Esophagus muscularis mucosa (tissue), 4 donors: ENCODE measurements at regions not wholly inside any gene's neighbourhood (a gene's known extent, or its start where the extent isn't known, plus 50 kb on each side); places are given as distances from the start of the nearest gene placed in this dataset.

ENCODE experiments used
- DNase-seq: peaks from one replicate; pipeline ENCODE4 v3.0.0-alpha.2; 2017; ENCODE audit errors: extremely low spot score
- H3K27ac ChIP-seq, 4 donors: fragments of 200-600 bp; sonication (generic); replicated peaks in 1 of 4; 1 replicate in 3 of 4; 2 replicates in 1 of 4; pipeline ENCODE4 v1.5.1; 2016 to 2019; ENCODE audit warnings: mild to moderate bottlenecking in 1 of 4
- H3K27me3 ChIP-seq, 4 donors: fragments of 200-600 bp; sonication (generic); one replicate each; pipeline versions ENCODE4 v1.5.1 to v1.6.0; 2016 to 2019
- H3K36me3 ChIP-seq, 4 donors: fragments of 200-600 bp; sonication (generic); one replicate each; pipeline ENCODE4 v1.5.1; 2016 to 2019
- H3K4me1 ChIP-seq, 4 donors: fragments of 200-600 bp; sonication (generic); one replicate each; pipeline ENCODE4 v1.5.1; 2016 to 2019
- H3K4me3 ChIP-seq, 4 donors: fragments of 200-600 bp; sonication (generic); 1 replicate in 2 of 4; 2 replicates in 2 of 4; pipeline ENCODE4 v1.5.1; 2016 to 2019; ENCODE audit warnings: mild to moderate bottlenecking in 4 of 4, moderate library complexity in 1 of 4
- H3K9me3 ChIP-seq, 4 donors: fragments of 200-600 bp; sonication (generic); 1 replicate in 3 of 4; 2 replicates in 1 of 4; pipeline ENCODE4 v1.5.1; 2016 to 2019
- EP300 ChIP-seq: sonication (generic); formaldehyde crosslinking; IDR thresholded peaks from one replicate; pipeline ENCODE4 v1.6.1; 2017; ENCODE audit warnings: antibody characterized with exemption
- POLR2A ChIP-seq: fragments of 450-650 bp; IDR thresholded peaks from one replicate; pipeline ENCODE4 v1.6.1; 2017; ENCODE audit warnings: antibody characterized with exemption, moderate library complexity, mild to moderate bottlenecking, low read depth
- POLR2AphosphoS5 ChIP-seq, 2 donors: sonication (generic); formaldehyde crosslinking; IDR thresholded peaks; one replicate each; pipeline ENCODE4 v1.6.1; 2017; ENCODE audit warnings: antibody characterized with exemption in 2 of 2
- WGBS: methylation state at CpG from one replicate; pipeline ENCODE4 v1.1.5; 2018; 5-methylcytosine and 5-hydroxymethylcytosine counted together
- intact Hi-C: fragments of 100-400 bp; cut with DNase I; formaldehyde crosslinking; loops from one replicate; pipeline ENCODE4 v1.15.1; 2023
- TF ChIP-seq, protein P1 (sequence below), 3 experiments: fragments of 200-600 bp in 2 of 3; fragments of 450-650 bp in 1 of 3; sonication (generic) in 2 of 3; IDR thresholded peaks; one replicate each; pipeline ENCODE4 v1.5.1; 2017 to 2019; ENCODE audit warnings: antibody characterized with exemption in 3 of 3, mild to moderate bottlenecking in 2 of 3, moderate library complexity in 1 of 3

DNA sequence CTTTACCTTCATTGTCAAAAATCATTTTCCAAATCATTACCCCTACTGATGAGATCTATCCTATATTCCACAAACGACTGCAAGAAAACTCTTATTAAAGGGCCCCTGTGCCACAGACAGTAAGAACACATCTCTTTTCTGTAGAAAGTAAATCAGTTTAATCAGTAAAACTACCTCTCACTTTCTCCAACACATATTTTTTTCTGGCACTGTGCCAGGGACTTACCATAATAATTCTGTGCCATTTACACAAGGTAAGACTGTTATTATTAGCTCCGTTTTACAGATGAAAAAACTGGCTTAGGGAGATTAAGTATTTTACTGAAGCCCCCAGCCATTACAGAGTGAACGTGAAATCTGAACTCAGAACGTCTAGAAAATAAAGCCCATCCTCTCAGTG, 587.0 kb upstream of the COX7C start:
- Histone ChIP-seq H3K36me3 (no peaks in the 10 kb centered on the region), H3K9me3 (no peaks in the 10 kb centered on the region), H3K4me1 (no peaks in the 10 kb centered on the region), H3K4me3 (peak overlapping the region in 2 of 4 donors; percentile 2 to 7), H3K27ac (no peak overlapping the region), H3K27me3 (no peaks in the 10 kb centered on the region)
- DNase-seq, result no peak
- TF ChIP-seq POLR2AphosphoS5 (IDR thresholded peaks at IDR 0.05) (no peak), EP300 (no peak), POLR2A (no peak)
- TF ChIP-seq, protein P1, sequence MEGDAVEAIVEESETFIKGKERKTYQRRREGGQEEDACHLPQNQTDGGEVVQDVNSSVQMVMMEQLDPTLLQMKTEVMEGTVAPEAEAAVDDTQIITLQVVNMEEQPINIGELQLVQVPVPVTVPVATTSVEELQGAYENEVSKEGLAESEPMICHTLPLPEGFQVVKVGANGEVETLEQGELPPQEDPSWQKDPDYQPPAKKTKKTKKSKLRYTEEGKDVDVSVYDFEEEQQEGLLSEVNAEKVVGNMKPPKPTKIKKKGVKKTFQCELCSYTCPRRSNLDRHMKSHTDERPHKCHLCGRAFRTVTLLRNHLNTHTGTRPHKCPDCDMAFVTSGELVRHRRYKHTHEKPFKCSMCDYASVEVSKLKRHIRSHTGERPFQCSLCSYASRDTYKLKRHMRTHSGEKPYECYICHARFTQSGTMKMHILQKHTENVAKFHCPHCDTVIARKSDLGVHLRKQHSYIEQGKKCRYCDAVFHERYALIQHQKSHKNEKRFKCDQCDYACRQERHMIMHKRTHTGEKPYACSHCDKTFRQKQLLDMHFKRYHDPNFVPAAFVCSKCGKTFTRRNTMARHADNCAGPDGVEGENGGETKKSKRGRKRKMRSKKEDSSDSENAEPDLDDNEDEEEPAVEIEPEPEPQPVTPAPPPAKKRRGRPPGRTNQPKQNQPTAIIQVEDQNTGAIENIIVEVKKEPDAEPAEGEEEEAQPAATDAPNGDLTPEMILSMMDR (IDR thresholded peaks at IDR 0.05), result no peak
- WGBS, result 62% methylated on average over 4 of the region's 4 CpGs
- intact Hi-C loops, result no loop called here

DNA sequence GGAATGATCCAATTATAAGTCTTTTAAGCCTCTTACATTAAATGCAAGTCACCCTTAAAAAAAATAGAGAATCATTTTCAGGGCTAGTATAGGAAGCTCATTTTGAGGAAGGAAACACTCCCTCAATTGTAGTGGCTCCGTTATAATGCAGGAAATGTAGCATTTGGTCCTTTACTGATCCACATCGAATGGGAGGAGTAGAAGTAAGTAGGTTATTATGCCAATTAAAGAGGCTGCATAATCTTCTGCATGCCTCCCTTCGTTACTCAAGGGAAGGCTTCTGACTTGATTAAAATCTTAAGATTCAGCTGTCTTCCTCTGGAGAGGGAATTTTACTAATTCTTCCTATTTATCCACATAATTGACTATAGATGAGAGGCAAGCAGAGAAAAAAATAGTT, 579.2 kb upstream of the COX7C start:
- Histone ChIP-seq H3K4me1 (no peaks in the 10 kb centered on the region), H3K4me3 (no peak overlapping the region), H3K9me3 (no peaks in the 10 kb centered on the region), H3K36me3 (no peaks in the 10 kb centered on the region), H3K27ac (no peak overlapping the region), H3K27me3 (no peaks in the 10 kb centered on the region)
- WGBS, result 71% methylated on average over 3 of the region's 3 CpGs
- DNase-seq, result no peak
- no peak for TF ChIP-seq POLR2AphosphoS5 (IDR thresholded peaks at IDR 0.05)
- no peak for TF ChIP-seq EP300
- TF ChIP-seq, protein P1 (IDR thresholded peaks at IDR 0.05), result no peak
- no peak for TF ChIP-seq POLR2A
- intact Hi-C loops, result no loop called here

- WGBS, result 86% methylated on average over 7 of the region's 7 CpGs
Observed at GRCh38 chr5:86039351-86039750, 578.4 kb upstream of the COX7C start.

DNA sequence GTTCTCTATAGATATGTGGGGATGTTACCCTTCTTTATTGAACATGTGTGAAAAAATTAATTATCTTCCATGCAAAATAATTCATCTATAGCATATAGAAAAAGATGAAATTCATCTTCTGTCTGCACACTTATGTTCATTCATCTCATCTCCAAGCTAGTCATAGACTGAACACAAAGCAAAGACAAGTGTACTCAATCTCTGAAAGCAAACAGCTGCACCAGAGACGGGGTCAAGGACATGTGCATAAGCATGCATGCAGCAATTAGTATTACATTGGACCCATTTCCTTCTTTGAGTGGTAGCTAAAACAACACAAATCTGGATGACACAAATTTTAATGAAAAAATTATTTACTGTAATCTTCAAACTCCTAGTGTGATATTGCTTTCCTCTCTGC, 547.0 kb upstream of the COX7C start:
- TF ChIP-seq EP300, result no peak
- no peak for TF ChIP-seq POLR2A
- no peak for TF ChIP-seq POLR2AphosphoS5 (IDR thresholded peaks at IDR 0.05)
- TF ChIP-seq, protein P1 (IDR thresholded peaks at IDR 0.05), result no peak
- no peaks in the 10 kb centered on the region for H3K36me3 ChIP-seq
- no peaks in the 10 kb centered on the region for H3K27me3 ChIP-seq
- no peak overlapping the region for H3K4me3 ChIP-seq
- WGBS, result 62% methylated on average over 1 of the region's 1 CpG
- intact Hi-C loops, result no loop called here
- H3K27ac ChIP-seq, result no peak overlapping the region
- H3K9me3 ChIP-seq, result no peaks in the 10 kb centered on the region
- DNase-seq, result no peak
- H3K4me1 ChIP-seq, result no peaks in the 10 kb centered on the region

More at GRCh38 chr5:86039351-86039750, 578.4 kb upstream of the COX7C start:
- no peak for TF ChIP-seq POLR2A
- TF ChIP-seq EP300, result no peak
- TF ChIP-seq, protein P1 (IDR thresholded peaks at IDR 0.05), result no peak
- TF ChIP-seq POLR2AphosphoS5 (IDR thresholded peaks at IDR 0.05), result no peak
- intact Hi-C loops, result no loop called here
- DNase-seq, result no peak
- no peaks in the 10 kb centered on the region for H3K27me3 ChIP-seq
- H3K27ac ChIP-seq, result no peak overlapping the region
- no peaks in the 10 kb centered on the region for H3K4me1 ChIP-seq
- no peaks in the 10 kb centered on the region for H3K9me3 ChIP-seq
- no peak overlapping the region for H3K4me3 ChIP-seq
- H3K36me3 ChIP-seq, result no peaks in the 10 kb centered on the region

GRCh38 chr5:86074297-86074696, 543.4 kb upstream of the COX7C start:
- Histone ChIP-seq H3K4me3 (no peak overlapping the region), H3K9me3 (no peaks in the 10 kb centered on the region), H3K36me3 (no peaks in the 10 kb centered on the region), H3K4me1 (no peaks in the 10 kb centered on the region), H3K27ac (no peak overlapping the region), H3K27me3 (no peaks in the 10 kb centered on the region)
- TF ChIP-seq POLR2A (no peak), POLR2AphosphoS5 (IDR thresholded peaks at IDR 0.05) (no peak), EP300 (no peak)
- TF ChIP-seq, protein P1 (IDR thresholded peaks at IDR 0.05), result no peak
- no peak for DNase-seq
- 85% methylated on average over 3 of the region's 3 CpGs for WGBS
- intact Hi-C loops, result no loop called here
